ENCODE measurements at regions not wholly inside any gene's neighbourhood (a gene's known extent, or its start where the extent isn't known, plus 50 kb on each side); places are given as distances from the start of the nearest gene placed in this dataset.

DNA sequence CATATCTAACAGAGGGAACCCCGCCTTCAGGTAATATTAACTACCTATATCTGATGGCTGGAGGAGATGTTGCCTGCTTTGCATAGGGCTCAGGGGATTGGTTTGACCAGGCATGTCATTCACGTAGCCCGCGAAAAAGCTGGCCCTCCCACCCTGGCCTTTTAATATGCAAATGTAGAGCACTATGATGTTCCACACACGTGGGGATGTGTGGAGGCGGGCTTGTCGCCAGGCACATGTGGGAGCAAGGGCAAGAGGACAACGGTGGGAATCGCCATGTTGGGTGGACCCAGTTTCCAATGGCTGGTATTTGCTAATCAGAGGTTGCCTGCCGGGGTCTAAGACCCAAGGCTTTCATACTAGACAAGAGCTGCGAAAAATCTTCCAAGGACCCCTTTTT is 469.8 kb downstream of the ZPLD1 start:
- no peak overlapping the region for H3K27ac Mint-ChIP-seq
- H3K9me3 Mint-ChIP-seq: no peaks in the 10 kb centered on the region
- H3K36me3 Mint-ChIP-seq (ENCODE audit: low read depth): no peaks in the 10 kb centered on the region
- H3K4me1 Mint-ChIP-seq: peaks cover 9% of the 10 kb centered on the region
- no peaks in the 10 kb centered on the region for H3K27me3 Mint-ChIP-seq (ENCODE audit: low read depth)
- no peak overlapping the region for H3K4me3 Mint-ChIP-seq
- TF ChIP-seq, protein P1, sequence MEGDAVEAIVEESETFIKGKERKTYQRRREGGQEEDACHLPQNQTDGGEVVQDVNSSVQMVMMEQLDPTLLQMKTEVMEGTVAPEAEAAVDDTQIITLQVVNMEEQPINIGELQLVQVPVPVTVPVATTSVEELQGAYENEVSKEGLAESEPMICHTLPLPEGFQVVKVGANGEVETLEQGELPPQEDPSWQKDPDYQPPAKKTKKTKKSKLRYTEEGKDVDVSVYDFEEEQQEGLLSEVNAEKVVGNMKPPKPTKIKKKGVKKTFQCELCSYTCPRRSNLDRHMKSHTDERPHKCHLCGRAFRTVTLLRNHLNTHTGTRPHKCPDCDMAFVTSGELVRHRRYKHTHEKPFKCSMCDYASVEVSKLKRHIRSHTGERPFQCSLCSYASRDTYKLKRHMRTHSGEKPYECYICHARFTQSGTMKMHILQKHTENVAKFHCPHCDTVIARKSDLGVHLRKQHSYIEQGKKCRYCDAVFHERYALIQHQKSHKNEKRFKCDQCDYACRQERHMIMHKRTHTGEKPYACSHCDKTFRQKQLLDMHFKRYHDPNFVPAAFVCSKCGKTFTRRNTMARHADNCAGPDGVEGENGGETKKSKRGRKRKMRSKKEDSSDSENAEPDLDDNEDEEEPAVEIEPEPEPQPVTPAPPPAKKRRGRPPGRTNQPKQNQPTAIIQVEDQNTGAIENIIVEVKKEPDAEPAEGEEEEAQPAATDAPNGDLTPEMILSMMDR (IDR thresholded peaks at IDR 0.05; ENCODE audit: unreplicated experiment in 3 of 3): no peak

DNA sequence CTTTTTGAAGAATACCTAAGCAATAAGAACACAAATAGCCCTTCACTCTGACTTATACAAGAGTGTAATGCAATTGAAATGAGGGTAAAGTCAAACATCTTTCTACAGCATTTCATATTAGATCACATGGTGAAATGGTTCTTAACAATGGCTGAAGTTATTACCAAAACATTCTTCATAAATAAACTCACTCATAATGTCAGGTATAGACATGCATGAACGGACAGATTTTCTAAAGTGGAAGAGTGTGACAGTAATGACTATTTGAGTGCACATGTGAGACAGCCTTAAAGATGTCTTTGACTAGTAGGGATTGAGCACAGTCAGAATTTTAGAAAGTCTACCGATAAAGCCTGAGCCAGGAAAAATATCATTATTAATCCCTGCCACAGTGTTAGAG is 471.0 kb downstream of the ZPLD1 start:
- Mint-ChIP-seq H3K9me3 (no peaks in the 10 kb centered on the region), H3K4me3 (no peak overlapping the region), H3K4me1 (peaks cover 9% of the 10 kb centered on the region), H3K27me3 (ENCODE audit: low read depth) (no peaks in the 10 kb centered on the region), H3K36me3 (ENCODE audit: low read depth) (no peaks in the 10 kb centered on the region), H3K27ac (no peak overlapping the region)
- TF ChIP-seq, protein P1 (IDR thresholded peaks at IDR 0.05; ENCODE audit: unreplicated experiment in 3 of 3): no peak

DNA sequence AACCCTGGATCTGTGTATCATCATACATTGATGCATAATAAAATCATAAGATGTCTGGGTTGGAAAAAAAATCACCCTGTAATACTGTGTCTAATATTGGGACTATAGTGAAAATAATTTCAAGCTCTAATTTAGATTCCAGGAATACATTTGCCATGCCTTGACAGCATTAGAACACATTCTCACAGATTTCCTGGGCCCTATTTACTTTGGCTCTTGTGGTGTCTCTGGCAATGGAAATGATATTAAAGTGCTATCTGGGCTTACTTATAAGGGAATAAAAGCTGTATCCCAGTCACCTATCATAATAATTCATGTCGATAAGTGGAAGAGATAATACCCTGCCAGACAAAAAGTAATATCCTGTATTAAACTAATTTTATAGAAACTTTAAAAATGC is 472.0 kb downstream of the ZPLD1 start:
- TF ChIP-seq, protein P1 (IDR thresholded peaks at IDR 0.05; ENCODE audit: unreplicated experiment in 3 of 3): no peak
- no peaks in the 10 kb centered on the region for H3K9me3 Mint-ChIP-seq
- H3K4me3 Mint-ChIP-seq: no peak overlapping the region
- H3K27ac Mint-ChIP-seq: no peak overlapping the region
- peaks cover 9% of the 10 kb centered on the region for H3K4me1 Mint-ChIP-seq
- no peaks in the 10 kb centered on the region for H3K36me3 Mint-ChIP-seq (ENCODE audit: low read depth)
- H3K27me3 Mint-ChIP-seq (ENCODE audit: low read depth): no peaks in the 10 kb centered on the region

DNA sequence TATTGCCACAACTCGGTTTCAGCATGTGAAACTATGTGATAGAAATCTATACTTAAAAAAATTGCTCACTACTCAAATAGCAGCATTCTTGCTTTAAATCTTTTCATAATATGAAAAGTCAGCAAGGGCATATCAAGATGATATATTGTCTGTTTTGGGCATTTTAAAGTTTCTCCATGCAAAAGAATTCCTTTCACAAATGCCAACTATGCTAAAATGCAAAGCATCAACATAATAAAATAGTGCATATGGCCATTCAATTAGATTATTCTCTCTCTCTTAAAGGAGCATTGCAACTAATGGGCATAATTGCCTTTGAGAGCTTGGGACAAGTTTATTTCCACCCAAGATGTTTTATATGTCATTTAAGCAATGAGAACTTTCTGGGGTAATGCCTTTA is 475.1 kb downstream of the ZPLD1 start:
- H3K4me3 Mint-ChIP-seq: no peak overlapping the region
- H3K27me3 Mint-ChIP-seq (ENCODE audit: low read depth): no peaks in the 10 kb centered on the region
- H3K9me3 Mint-ChIP-seq: no peaks in the 10 kb centered on the region
- H3K27ac Mint-ChIP-seq: no peak overlapping the region
- TF ChIP-seq, protein P1 (IDR thresholded peaks at IDR 0.05; ENCODE audit: unreplicated experiment in 3 of 3): no peak
- H3K4me1 Mint-ChIP-seq: peaks cover 9% of the 10 kb centered on the region
- H3K36me3 Mint-ChIP-seq (ENCODE audit: low read depth): no peaks in the 10 kb centered on the region

DNA sequence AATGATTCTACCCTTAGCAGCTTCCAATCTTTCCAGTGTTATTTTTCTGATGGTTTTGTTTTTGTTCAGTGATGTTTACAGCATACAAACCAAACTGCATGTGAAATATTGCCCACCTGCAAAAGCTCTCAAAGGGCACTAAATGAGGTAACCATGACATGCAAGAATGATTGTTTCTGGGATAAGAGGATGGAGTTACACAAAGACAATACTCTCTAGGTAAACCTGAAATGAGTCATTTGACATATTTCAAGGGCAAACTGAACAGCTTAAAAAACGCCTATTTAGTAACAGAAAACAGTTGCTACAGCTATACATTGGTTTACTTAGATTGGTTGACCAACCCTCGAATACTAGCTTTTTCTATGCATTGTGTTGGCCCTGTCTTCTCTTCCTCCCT is 481.7 kb downstream of the ZPLD1 start:
- no peaks in the 10 kb centered on the region for H3K27me3 Mint-ChIP-seq (ENCODE audit: low read depth)
- H3K4me1 Mint-ChIP-seq: no peaks in the 10 kb centered on the region
- H3K9me3 Mint-ChIP-seq: peaks cover 10% of the 10 kb centered on the region
- TF ChIP-seq, protein P1 (IDR thresholded peaks at IDR 0.05; ENCODE audit: unreplicated experiment in 3 of 3): no peak
- no peak overlapping the region for H3K4me3 Mint-ChIP-seq
- H3K36me3 Mint-ChIP-seq (ENCODE audit: low read depth): no peaks in the 10 kb centered on the region
- H3K27ac Mint-ChIP-seq: no peak overlapping the region

DNA sequence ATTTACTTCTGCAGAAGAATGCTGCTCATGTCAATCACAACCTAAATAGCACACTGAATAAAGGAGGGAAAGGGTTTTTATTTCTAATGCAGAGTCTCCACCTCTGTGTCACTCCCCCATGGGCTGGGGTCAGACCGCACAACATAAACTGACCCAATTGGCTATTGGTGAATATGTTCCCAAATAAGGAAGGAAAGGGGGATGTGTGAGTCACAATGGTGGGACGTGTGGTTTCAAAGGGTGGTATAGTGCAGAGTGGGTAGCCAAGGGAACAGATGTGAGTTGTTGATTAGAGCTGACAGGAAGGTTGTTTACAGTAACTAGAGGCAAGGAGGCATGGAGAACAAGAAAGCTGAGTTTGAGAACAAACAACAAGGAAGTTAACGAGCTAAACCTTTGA is 491.8 kb downstream of the ZPLD1 start:
- Mint-ChIP-seq H3K9me3 (peaks cover 31% of the 10 kb centered on the region), H3K4me3 (no peak overlapping the region), H3K4me1 (no peaks in the 10 kb centered on the region), H3K27ac (no peak overlapping the region), H3K36me3 (ENCODE audit: low read depth) (no peaks in the 10 kb centered on the region), H3K27me3 (ENCODE audit: low read depth) (no peaks in the 10 kb centered on the region)
- TF ChIP-seq, protein P1 (IDR thresholded peaks at IDR 0.05; ENCODE audit: unreplicated experiment in 3 of 3): no peak
